HUDEP-2 (cell line): ENCODE measurements at regions not wholly inside any gene's neighbourhood (a gene's known extent, or its start where the extent isn't known, plus 50 kb on each side); places are given as distances from the start of the nearest gene placed in this dataset.

Source experiments
- DNase-seq, 76 experiments: peaks; one replicate each; lab custom pipeline; 2025; ENCODE audit not compliant: unreplicated experiment in 76 of 76; lab: John Stamatoyannopoulos, UW

- DNase-seq: peak in 20 of 76 experiments; percentile 3 to 47 (median 8)
Measured at GRCh38 chr16:87053016-87053982, 263.9 kb downstream of the C16orf95 start.

DNA sequence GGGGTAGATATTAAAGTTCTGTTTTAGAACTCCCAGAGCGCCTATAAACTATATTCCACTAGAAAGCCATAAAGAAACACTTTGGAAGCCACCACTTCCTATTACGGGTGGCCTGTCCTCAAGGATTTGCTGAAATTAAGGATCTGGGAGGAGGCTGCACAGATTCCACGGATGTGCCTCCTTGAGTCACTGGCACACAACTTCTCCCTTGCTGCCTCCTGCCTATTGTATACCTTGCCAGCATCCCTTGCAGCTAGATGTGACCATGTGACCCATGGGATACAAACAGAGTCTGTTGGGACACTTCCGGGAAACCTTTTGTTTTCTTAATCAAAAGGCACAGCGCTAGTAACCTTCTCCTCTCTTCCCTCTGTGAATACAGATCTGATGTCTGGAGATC, 263.0 kb downstream of the C16orf95 start:
- no peak for DNase-seq

- DNase-seq: no peak
Measured at GRCh38 chr16:87054856-87055255, 262.3 kb downstream of the C16orf95 start.

DNA sequence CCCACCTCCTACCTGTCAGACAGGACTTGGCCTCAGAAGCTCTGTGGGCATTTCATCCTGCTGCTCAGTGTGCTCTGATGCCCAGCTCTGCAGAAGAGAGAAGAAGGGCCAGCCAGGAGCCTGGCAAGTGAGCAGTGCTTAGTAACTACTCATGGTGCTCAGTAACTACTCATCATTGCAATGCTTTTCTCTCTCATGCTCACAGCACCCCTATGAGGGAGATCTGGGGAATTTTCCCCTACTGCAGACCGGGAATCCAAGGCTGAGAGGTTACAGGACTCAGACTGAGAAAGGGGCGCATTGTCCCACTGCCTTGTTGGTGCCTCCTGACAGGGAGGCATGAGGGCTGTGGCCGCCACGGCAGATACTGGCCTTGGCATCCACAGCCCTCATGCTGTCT, 261.1 kb downstream of the C16orf95 start:
- DNase-seq: no peak

- no peak for DNase-seq
Measured at GRCh38 chr16:87056551-87056950, 260.6 kb downstream of the C16orf95 start.

GRCh38 chr16:87057211-87057881, 259.8 kb downstream of the C16orf95 start:
- DNase-seq: no peak

- DNase-seq: no peak
Measured at GRCh38 chr16:87057951-87058560, 259.1 kb downstream of the C16orf95 start.

GRCh38 chr16:87058728-87059250, 258.4 kb downstream of the C16orf95 start:
- no peak for DNase-seq

DNA sequence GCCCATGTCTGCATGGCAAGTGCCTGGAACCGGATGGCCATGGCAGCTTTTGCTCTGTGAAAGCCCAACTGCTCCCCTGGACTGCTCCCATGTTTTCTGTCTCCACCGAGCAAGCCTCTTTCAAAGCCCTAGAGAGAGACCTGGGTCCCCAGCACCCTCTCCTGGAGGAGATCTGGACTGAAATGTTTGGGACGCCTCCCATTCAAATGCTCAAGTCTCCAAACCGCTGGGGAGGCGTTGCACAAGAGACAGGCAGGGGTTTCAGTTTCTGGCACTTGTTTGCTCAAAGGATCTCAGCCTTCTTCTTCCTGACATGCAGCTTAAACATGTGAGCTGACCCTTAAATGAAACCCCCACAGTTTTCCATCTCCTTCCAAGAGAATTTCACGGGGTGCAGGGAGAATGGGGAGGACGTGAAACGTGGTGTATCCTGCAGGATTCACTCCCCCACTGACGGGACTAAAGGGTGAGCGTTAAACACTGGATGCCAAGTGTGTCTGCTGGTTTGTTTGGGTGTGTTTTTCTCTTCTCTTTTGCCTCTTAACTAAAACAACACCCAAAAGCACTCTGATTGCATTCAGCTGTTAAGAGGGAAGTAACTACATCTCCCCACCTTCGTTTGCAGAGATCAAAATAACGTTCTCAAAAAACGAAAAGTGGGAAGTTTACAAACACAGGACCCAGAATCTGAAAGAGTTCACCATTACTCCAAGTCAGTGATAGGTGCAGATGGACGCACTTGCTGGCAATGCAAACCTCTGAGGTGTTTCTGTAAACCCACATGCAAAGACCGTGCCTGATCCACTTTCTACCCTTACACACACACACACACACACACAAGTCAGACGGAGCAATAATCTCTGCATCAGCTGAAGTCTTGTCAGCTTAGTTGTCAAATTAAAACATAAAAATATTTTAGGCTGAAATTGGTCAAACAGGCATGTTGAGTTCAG, 256.9 kb downstream of the C16orf95 start:
- DNase-seq: no peak

DNA sequence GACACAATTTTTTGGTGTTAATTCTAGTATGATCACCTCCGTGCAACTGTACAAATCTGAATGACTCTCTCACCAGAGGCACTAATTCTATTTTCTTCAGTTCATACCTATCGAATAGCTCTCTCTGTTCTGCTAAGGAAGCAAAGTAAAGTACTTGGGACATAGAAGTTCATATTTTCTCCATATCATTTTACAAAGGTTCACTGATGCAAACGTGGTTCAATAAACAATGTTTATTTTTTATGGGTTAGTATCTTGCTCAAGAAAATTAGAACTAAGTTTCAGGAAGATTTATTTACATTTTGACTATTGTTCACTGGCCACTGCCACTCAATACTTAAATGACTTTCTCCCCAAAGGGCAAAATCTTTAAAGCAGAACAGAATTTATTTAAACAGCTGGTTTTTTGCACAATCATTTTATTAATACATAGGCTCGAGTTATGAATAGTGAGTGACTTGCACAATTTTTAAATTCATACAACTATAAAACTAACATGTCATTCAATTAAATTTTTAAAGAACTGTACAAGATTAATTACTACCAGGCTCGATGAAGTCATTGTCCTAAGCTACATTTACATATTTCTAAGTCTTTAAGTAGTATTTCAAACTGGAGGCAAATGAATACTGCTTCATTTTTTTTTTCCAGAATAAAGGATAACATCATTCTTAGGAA, 255.8 kb downstream of the C16orf95 start:
- no peak for DNase-seq

DNA sequence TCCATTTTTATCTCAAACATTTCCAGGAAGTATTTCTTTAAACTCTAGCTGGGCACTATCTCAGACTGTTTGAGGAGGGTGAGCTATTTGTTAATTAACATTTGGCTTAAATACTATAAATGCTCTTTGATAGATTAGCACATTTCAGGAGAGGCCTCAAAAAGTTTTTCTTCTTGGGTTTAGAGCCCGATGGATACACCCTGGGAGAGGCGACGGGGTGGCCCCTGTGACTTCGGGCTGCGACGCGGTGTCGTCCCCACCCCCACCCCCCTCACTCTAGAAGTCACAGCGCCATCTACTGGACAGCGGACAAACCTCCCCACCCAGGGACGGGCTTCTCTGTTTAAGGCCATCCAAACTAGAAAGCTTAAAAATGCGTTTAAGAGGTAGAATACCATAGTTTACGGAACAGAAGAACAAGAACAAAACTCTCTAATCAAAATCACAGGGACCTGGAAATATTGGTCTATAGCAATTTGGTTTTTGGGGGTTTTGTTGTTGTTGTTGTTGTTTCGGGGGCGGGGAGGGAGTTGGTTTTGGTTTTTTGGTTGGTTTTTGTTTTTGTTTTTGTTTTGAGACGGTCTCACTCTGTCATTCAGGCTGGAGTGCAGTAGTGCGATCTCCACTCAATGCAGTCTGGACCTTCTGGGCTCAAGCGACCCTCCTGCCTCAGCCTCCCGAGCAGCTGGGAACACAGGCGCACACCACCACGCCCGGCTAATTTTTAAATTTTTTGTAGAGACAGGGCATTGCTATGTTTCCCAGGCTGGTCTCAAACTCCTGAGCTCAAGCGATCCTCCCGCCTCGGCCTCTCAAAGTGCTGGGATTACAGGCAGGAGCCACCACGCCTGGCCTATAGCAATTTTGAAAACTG, 254.4 kb downstream of the C16orf95 start:
- DNase-seq: peak in 52 of 76 experiments; percentile 2 to 64 (median 38)

DNA sequence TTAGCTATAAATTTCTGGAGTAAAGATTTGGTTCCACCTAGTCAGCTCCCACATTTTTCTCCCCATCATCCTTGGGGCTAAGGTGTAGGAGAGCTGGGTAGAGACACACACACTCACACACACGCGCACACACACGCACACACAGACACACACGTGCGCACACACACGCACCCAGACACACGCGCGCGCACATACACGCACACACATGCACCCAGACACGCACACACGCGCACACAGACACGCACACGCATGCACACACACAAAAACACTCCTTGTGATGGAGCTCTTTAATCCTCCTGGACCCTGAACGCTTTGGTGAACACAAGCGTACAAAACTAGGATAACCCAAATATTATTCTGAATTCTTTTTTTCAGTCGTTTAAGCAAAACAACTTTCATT, 253.6 kb downstream of the C16orf95 start:
- no peak for DNase-seq

GRCh38 chr16:87064731-87065445, 252.3 kb downstream of the C16orf95 start:
- DNase-seq: no peak

DNA sequence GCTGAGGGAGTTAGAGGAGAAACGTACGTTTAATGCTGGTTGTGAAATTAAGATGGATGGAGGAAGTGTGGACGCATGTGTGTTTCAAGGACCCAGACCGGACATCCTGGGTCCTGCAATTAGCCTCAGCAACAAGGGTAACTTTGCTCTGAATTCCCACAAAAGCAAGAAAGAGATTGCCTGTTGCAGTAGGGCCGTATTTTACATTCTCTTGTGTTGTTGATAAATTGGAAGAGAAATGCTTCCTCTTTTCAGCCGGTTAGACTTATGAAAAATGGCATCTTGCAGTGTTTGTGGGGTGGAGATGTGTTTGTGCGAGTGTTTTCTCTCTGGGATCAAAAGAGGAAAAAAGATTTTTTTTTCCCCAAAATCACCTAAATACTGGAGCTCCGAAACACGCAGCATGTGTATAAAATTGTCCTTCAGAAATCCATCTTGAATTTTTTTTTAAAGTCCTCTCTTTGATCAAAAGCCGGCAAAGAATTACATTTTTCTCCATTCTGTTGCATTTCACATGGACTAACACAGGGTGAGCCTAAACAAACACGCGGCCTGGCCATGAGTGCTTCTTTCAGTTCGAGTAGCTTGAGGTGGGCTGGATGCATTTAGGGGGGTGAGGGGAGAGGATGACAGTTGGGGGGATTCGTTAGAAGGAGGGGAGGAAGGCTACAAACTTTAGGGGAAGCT, 251.6 kb downstream of the C16orf95 start:
- no peak for DNase-seq

GRCh38 chr16:87066133-87067002, 250.8 kb downstream of the C16orf95 start:
- DNase-seq: no peak

GRCh38 chr16:87067003-87067556, 250.1 kb downstream of the C16orf95 start:
- DNase-seq: no peak
